GM21825 (cell line): ENCODE measurements at regions not wholly inside any gene's neighbourhood (a gene's known extent, or its start where the extent isn't known, plus 50 kb on each side); places are given as distances from the start of the nearest gene placed in this dataset.
A peak's percentile ranks its signal among the peaks of the same experiment; 100 is the strongest.

ENCODE experiments used
- ATAC-seq: cut with Tn5 transposase; IDR thresholded peaks from one replicate; pipeline ENCODE4 v1.9.1; 2021; ENCODE audit warnings: mild to moderate bottlenecking, moderate library complexity; ENCODE audit not compliant: unreplicated experiment

DNA sequence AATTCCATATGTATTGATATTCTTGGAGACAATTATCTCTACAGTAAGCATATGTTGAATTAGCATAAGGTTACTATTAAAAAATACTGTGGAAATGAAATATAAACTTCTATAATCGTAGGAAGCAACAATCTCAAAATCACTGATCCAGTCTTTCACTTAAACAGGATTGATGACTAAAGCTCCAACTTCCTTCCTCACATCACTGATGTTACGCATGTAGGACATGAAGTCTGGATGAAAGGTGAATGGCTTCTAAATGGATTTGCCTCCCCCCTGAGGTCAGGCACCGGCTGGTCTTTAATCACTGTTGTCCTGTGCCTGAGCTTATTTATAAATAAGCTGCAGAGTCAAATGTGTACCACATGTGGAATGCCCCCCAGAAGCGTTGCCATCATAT is 157.1 kb upstream of the NFIB start:
- no peak for ATAC-seq

GRCh38 chr9:14467675-14468374 is 153.9 kb upstream of the NFIB start:
- no peak for ATAC-seq

DNA sequence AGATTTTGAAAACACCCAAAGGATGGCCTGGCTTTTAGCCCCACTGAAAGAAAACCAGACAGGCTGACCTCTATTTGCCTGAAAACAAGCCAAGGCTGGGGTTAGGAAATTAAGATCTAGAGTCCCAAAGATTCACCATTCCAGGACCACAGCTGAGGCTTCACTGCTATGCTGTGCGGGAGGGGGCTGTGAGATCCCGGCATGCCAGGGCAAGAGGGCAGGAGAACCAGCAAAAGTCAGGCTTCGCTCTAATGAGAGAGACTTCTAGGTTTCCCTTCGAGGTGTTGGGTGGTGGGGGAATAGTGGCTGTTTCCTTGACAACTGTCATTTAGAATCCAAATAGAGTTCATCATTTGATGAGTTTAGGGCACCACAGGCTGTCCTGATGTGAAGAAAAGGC is 152.9 kb upstream of the NFIB start:
- no peak for ATAC-seq

- ATAC-seq: no peak
Observed at GRCh38 chr9:14466429-14466818, 152.5 kb upstream of the NFIB start.

DNA sequence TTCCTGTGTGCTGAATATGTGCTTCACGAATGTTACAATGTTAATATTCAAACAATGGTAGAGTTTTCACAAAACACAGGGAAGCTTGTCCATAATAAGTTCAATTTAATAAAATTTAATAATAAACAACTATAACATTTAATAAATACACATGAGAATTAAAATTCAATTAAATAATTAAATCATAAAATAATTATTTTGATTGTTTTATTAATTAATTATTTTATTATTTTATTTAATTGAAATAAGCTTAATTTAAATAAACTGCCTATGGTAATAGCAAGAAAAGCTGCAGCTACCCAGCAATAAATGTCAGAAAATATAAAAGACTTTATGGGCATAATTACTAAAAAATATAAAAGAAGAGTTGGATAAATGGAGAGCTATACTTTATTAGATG is 149.0 kb upstream of the NFIB start:
- ATAC-seq: no peak

DNA sequence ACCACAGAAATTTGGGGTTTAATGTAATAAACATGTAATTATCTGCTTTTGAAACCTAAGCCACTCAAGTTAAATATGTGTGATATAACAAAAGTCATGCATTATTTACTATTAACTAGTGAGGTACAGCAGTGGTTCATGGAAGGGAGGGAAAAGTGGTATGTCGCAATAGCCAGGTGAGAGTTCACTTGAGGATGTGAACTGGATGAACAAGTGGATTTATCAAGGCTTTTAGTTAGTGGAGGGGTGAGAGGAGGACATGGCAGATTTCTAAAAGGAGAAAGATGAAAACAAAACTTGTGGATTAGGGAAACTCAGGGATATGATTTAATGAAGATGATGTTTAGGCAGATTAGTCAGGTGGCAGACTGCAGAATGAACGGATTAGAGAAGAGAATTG is 141.3 kb upstream of the NFIB start:
- no peak for ATAC-seq

GRCh38 chr9:14453286-14453685 is 139.3 kb upstream of the NFIB start:
- no peak for ATAC-seq

- no peak for ATAC-seq
Observed at GRCh38 chr9:14452539-14452938, 138.6 kb upstream of the NFIB start.

DNA sequence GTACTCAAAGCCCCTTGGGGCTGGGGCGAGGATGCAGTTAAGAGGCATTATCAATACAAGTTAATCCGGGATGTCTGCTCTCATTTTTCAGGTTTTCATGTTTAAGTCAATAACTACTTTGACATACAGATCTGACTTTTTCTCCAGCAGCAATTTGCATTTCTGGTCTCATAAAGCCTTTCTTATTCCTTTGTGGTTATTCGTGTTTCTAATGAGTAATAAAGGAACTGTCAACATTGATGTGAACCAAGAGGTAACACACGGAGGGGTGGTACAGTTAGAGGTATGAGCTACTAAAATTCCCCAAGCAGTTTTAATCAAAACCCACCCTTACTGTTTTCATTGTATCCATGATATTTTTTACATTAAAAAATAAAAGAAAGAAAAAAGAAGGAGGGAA is 138.0 kb upstream of the NFIB start:
- ATAC-seq: peak; percentile 79

GRCh38 chr9:14447103-14447502 is 133.2 kb upstream of the NFIB start:
- no peak for ATAC-seq

GRCh38 chr9:14445946-14446345 is 132.0 kb upstream of the NFIB start:
- no peak for ATAC-seq

DNA sequence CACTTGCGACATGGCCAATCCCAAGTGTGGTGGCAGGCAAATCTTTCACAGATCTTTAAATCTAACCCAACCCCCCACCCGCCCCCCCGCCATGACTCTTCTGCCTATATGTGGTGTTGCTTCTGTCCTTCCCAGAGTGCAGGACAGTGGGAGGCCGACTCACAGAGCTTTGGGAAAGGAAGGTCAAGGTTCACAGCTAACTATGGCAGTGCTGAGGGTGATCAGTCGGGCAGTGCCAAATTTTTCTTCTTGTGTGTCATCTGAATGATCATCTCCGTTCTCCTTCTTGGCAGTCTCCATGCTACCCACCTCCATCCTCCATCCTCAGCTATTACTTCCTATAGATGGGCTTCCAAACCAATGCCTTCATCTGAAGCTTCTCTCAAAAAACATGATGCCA is 129.0 kb upstream of the NFIB start:
- ATAC-seq: no peak

GRCh38 chr9:14441976-14442651 is 128.2 kb upstream of the NFIB start:
- no peak for ATAC-seq

DNA sequence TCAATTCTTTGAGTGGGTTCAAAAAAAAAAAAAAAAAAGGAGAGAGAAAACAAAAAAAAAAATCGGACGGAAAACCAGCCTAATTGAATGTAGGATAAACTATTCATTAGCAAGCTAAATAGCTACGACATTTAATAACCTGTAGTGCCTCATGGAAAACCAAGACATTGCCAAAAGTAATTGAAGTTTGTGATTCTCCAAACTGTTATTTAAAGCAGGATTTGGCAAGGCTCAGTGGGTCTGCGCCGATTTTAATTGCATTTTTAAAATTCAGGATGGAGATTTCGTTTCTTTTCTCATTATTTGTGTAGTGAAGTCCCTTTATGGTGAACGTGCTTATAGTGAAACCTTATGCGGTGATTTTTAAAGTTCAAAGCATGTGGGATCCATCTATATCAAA is 127.2 kb upstream of the NFIB start:
- no peak for ATAC-seq

- no peak for ATAC-seq
Observed at GRCh38 chr9:14440062-14440461, 126.1 kb upstream of the NFIB start.

GRCh38 chr9:14439555-14439954 is 125.6 kb upstream of the NFIB start:
- ATAC-seq: no peak

DNA sequence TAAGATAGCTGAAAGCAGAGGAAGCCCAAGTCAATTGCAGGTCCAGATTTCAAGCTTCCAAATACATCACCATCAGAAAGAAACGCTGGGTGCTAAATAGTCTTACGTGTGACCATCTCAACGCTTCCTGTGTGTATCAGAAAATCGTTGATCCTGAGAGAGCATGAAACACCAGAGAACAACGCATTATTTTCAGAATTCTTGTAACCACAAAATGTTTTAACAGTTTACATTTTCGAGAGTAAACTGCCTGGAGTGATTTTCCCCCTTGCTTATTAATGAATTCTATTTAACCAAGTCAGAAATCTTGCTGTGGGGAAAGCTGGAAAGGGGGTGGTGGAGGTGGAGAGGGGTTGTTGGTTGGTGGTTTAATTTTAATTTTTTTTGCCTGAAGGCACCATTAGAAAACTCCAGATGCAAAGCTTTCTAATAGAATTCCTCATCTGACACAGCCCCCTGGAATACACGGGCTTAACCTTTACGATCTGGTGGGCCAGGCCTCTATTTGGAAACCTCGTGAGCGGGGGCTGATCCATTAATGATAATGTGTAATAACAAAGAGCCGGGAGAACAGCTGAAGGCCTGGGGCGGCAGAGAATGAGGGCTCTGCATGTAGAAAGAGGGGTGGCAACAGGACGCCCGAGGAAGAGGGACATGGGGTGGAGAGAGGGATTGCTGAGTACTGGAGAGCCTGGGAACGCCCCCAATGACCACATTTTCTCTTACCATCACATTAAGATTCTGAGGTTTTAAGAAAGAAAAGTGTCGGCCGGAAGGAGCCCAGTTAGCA is 124.5 kb upstream of the NFIB start:
- ATAC-seq: no peak

DNA sequence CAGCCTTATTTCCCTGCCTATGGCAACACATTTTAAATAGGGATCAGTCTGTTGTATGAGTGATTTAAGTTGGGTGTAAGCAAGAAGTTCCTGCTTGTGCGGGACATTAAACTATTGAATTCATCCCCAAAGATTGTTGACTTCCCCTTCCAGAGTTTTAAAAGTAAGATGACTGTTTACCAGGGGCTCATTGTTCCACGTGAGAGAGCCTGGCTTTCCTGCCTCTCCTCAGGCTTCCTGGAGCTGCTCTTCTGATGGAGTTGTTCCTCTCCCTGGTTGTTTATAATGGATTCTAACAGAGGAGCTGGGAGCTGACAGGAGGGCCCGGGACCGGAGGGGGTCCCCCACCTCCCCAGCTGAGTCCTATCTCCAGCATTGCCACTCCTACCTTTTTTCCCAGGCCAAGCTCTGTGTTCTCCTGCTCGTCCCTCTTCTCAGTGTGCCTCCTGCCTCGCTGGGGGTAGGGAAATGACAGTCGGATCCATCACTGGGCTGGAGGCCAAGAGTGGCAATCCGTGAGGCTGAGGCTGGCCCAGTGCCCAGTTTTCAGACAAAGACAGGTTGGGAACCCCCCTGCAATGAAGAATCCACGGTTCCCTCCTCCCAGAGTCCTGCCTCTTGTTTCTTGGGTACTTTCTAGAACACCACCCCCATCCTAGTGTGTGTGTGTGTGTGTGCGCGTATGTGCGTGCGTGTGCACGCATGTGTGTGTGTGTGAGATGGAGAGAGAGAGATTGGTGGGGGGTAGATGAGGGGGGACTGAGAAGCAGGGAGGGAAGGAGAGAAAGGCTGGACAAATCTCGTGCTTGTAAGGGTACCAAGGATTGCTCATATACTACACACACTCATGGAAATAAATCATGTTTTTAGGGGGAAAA is 123.7 kb upstream of the NFIB start:
- no peak for ATAC-seq

- no peak for ATAC-seq
Observed at GRCh38 chr9:14435871-14436270, 121.9 kb upstream of the NFIB start.

- ATAC-seq: no peak
Observed at GRCh38 chr9:14434971-14435718, 121.2 kb upstream of the NFIB start.
